H9 (cell line): ENCODE measurements at regions not wholly inside any gene's neighbourhood (a gene's known extent, or its start where the extent isn't known, plus 50 kb on each side); places are given as distances from the start of the nearest gene placed in this dataset.

Experiments used
- DNase-seq: peaks from one replicate; pipeline ENCODE4 v3.0.0-alpha.2; 2017
- H2AFZ ChIP-seq: one replicate; pipeline ENCODE4 v1.6.1; 2013; ENCODE audit warnings: mild to moderate bottlenecking, low read length, control low read depth, moderate library complexity
- H2AK5ac ChIP-seq: 2 replicates; pipeline ENCODE4 v1.6.1; 2013; ENCODE audit warnings: low read length, control low read depth, mixed read lengths; ENCODE audit not compliant: insufficient read length
- H2BK120ac ChIP-seq: one replicate; pipeline ENCODE4 v1.6.1; 2013; ENCODE audit warnings: low read depth, mild to moderate bottlenecking, low read length, control low read depth, inconsistent platforms; ENCODE audit not compliant: poor library complexity, severe bottlenecking
- H2BK12ac ChIP-seq: 2 replicates; pipeline ENCODE4 v1.6.1; 2013; ENCODE audit warnings: low read length, control low read depth, mixed read lengths, low read depth; ENCODE audit not compliant: insufficient read length
- H2BK15ac ChIP-seq: 2 replicates; pipeline ENCODE4 v1.6.1; 2013; ENCODE audit warnings: low read depth, low read length, control low read depth
- H2BK20ac ChIP-seq: one replicate; pipeline ENCODE4 v1.6.1; 2013; ENCODE audit warnings: low read depth, mild to moderate bottlenecking, low read length, control low read depth, inconsistent platforms; ENCODE audit not compliant: poor library complexity, severe bottlenecking
- H2BK5ac ChIP-seq: 2 replicates; pipeline ENCODE4 v1.6.1; 2013; ENCODE audit warnings: low read length, control low read depth, mixed read lengths; ENCODE audit not compliant: insufficient read length
- H3K14ac ChIP-seq: 2 replicates; pipeline ENCODE4 v1.6.1; 2013; ENCODE audit warnings: low read length, control low read depth; ENCODE audit not compliant: insufficient read depth
- H3K18ac ChIP-seq: 2 replicates; pipeline ENCODE4 v1.6.1; 2013; ENCODE audit warnings: low read depth, mild to moderate bottlenecking, mixed read lengths, low read length, control low read depth; ENCODE audit not compliant: insufficient read length
- H3K23ac ChIP-seq: 2 replicates; pipeline ENCODE4 v1.6.1; 2013; ENCODE audit warnings: low read length, control low read depth, mixed read lengths, low read depth; ENCODE audit not compliant: insufficient read length
- H3K23me2 ChIP-seq: 2 replicates; pipeline ENCODE4 v1.6.1; 2013; ENCODE audit warnings: low read depth, mild to moderate bottlenecking, mixed read lengths, low read length, control low read depth; ENCODE audit not compliant: insufficient read length, poor library complexity, severe bottlenecking
- H3K27ac ChIP-seq: 2 replicates; pipeline ENCODE4 v1.5.1; 2013; ENCODE audit warnings: low read length, control low read depth, mixed read lengths, low read depth; ENCODE audit not compliant: insufficient read length
- H3K27me3 ChIP-seq: 2 replicates; pipeline ENCODE4 v1.6.1; 2013; ENCODE audit warnings: low read length, control low read depth, inconsistent platforms; ENCODE audit not compliant: insufficient read depth
- H3K4ac ChIP-seq: 2 replicates; pipeline ENCODE4 v1.6.1; 2013; ENCODE audit warnings: low read depth, mild to moderate bottlenecking, control low read depth, inconsistent platforms, low read length, moderate library complexity
- H3K4me1 ChIP-seq: 2 replicates; pipeline ENCODE4 v1.6.1; 2013; ENCODE audit warnings: low read length, control low read depth, inconsistent platforms; ENCODE audit not compliant: insufficient read depth
- H3K4me2 ChIP-seq: 2 replicates; pipeline ENCODE4 v1.6.1; 2013; ENCODE audit warnings: low read length, control low read depth, mixed read lengths; ENCODE audit not compliant: insufficient read length, insufficient read depth
- H3K56ac ChIP-seq: 2 replicates; pipeline ENCODE4 v1.6.1; 2013; ENCODE audit warnings: low read depth, mild to moderate bottlenecking, mixed read lengths, low read length, control low read depth; ENCODE audit not compliant: insufficient read length
- H3K79me1 ChIP-seq: 2 replicates; pipeline ENCODE4 v1.6.1; 2013; ENCODE audit warnings: low read depth, mild to moderate bottlenecking, moderate library complexity, low read length, control low read depth, inconsistent platforms; ENCODE audit not compliant: insufficient read depth, poor library complexity, severe bottlenecking
- H3K79me2 ChIP-seq: 2 replicates; pipeline ENCODE4 v1.6.1; 2013; ENCODE audit warnings: low read length, control low read depth, inconsistent platforms; ENCODE audit not compliant: insufficient read depth
- H3K9ac ChIP-seq: 2 replicates; pipeline ENCODE4 v1.6.1; 2013; ENCODE audit warnings: low read length, control low read depth, mixed read lengths; ENCODE audit not compliant: insufficient read length; ENCODE audit errors: extremely low read depth
- H3K9me3 ChIP-seq: one replicate; pipeline ENCODE4 v1.6.1; 2013; ENCODE audit warnings: low read depth, low read length, inconsistent platforms; ENCODE audit not compliant: control insufficient read depth
- H3T11ph ChIP-seq: one replicate; pipeline ENCODE4 v1.6.1; 2013; ENCODE audit warnings: mild to moderate bottlenecking, low read length, control low read depth, inconsistent platforms
- H4K20me1 ChIP-seq: one replicate; pipeline ENCODE4 v1.6.1; 2013; ENCODE audit not compliant: control insufficient read depth, insufficient read length, insufficient read depth
- H4K5ac ChIP-seq: 2 replicates; pipeline ENCODE4 v1.6.1; 2013; ENCODE audit warnings: low read depth, mild to moderate bottlenecking, mixed read lengths, low read length, control low read depth; ENCODE audit not compliant: insufficient read length
- H4K8ac ChIP-seq: replicated peaks from 2 replicates; pipeline ENCODE4 v1.6.1; 2013; ENCODE audit warnings: low read length, control low read depth, mixed read lengths, low read depth; ENCODE audit not compliant: insufficient read length
- H4K91ac ChIP-seq: 2 replicates; pipeline ENCODE4 v1.6.1; 2013; ENCODE audit warnings: low read depth, mild to moderate bottlenecking, moderate library complexity, mixed read lengths, low read length, control low read depth; ENCODE audit not compliant: insufficient read length
- H3K27ac Mint-ChIP-seq, 3 experiments: 2 replicates in 2 of 3; 3 replicates in 1 of 3; pipeline ENCODE4 v1.8.0; 2020 to 2021; ENCODE audit warnings: mixed read lengths in 3 of 3, mild to moderate bottlenecking in 1 of 3, moderate library complexity in 1 of 3
- H3K27me3 Mint-ChIP-seq: 2 replicates; pipeline ENCODE4 v1.8.0; 2021; ENCODE audit warnings: low read depth, mild to moderate bottlenecking, moderate library complexity, mixed read lengths
- H3K36me3 Mint-ChIP-seq, 3 experiments: 2 replicates in 2 of 3; 3 replicates in 1 of 3; pipeline ENCODE4 v1.8.0; 2020 to 2021; ENCODE audit warnings: low read depth in 3 of 3, mixed read lengths in 3 of 3; ENCODE audit not compliant: insufficient read depth in 1 of 3
- H3K4me1 Mint-ChIP-seq, 2 experiments: 2 replicates each; pipeline ENCODE4 v1.8.0; 2020; ENCODE audit warnings: mixed read lengths in 2 of 2
- H3K4me3 Mint-ChIP-seq, 2 experiments: 2 replicates in 1 of 2; 3 replicates in 1 of 2; pipeline ENCODE4 v1.8.0; 2020 to 2021; ENCODE audit warnings: mild to moderate bottlenecking in 2 of 2, mixed read lengths in 2 of 2, moderate library complexity in 1 of 2
- H3K9me3 Mint-ChIP-seq, 2 experiments: 2 replicates in 1 of 2; 3 replicates in 1 of 2; pipeline ENCODE4 v1.8.0; 2020; ENCODE audit warnings: mild to moderate bottlenecking in 2 of 2, mixed read lengths in 2 of 2, moderate library complexity in 1 of 2
- TF ChIP-seq, protein P1 (sequence below): fragments of 200-600 bp; sonication (generic); conservative IDR thresholded peaks from 3 replicates; pipeline ENCODE4 v1.8.0; 2021; ENCODE audit warnings: antibody characterized with exemption, mild to moderate bottlenecking

DNA sequence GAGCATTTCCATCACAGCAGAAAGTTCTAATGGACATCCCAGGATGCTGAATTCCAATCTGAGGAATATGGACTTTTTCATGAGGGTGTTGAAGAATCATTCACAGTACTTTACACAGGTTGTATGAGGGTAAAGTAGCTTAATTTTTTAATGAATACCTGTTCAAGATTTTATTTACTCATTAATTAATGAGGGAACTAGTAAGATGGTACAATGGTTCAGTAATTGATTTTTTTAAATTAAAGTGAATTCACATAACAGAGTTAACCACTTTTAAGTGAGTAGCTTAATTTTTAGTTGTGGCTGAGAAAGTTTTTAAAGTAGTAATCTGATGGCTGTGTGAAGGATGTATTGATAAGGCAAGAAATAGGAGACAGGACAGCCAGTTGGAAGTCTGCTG is 266.5 kb downstream of the GFRA1 start:
- no peak overlapping the region for H3K56ac ChIP-seq
- no peaks in the 10 kb centered on the region for H3K27me3 ChIP-seq
- no peak overlapping the region for H2BK5ac ChIP-seq
- H3K9ac ChIP-seq: no peak overlapping the region
- peaks cover under 1% of the 10 kb centered on the region for H3K27me3 Mint-ChIP-seq
- H3K79me1 ChIP-seq: no peaks in the 10 kb centered on the region
- H3K4ac ChIP-seq: no peak overlapping the region
- H3K4me2 ChIP-seq: no peak overlapping the region
- no peak overlapping the region for H3T11ph ChIP-seq
- no peaks in the 10 kb centered on the region for H3K36me3 Mint-ChIP-seq
- no peak overlapping the region for H3K27ac ChIP-seq
- no peaks in the 10 kb centered on the region; a peak in 1 of 4 replicates for H3K4me1 Mint-ChIP-seq
- no peak overlapping the region for H3K23ac ChIP-seq
- no peaks in the 10 kb centered on the region for H3K79me2 ChIP-seq
- H4K20me1 ChIP-seq: no peaks in the 10 kb centered on the region
- H3K9me3 Mint-ChIP-seq: no peaks in the 10 kb centered on the region; a peak in 1 of 5 replicates
- TF ChIP-seq, protein P1, sequence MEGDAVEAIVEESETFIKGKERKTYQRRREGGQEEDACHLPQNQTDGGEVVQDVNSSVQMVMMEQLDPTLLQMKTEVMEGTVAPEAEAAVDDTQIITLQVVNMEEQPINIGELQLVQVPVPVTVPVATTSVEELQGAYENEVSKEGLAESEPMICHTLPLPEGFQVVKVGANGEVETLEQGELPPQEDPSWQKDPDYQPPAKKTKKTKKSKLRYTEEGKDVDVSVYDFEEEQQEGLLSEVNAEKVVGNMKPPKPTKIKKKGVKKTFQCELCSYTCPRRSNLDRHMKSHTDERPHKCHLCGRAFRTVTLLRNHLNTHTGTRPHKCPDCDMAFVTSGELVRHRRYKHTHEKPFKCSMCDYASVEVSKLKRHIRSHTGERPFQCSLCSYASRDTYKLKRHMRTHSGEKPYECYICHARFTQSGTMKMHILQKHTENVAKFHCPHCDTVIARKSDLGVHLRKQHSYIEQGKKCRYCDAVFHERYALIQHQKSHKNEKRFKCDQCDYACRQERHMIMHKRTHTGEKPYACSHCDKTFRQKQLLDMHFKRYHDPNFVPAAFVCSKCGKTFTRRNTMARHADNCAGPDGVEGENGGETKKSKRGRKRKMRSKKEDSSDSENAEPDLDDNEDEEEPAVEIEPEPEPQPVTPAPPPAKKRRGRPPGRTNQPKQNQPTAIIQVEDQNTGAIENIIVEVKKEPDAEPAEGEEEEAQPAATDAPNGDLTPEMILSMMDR: no peak
- H2AFZ ChIP-seq: no peak overlapping the region
- no peak overlapping the region for H4K5ac ChIP-seq
- H2BK20ac ChIP-seq: no peak overlapping the region
- no peak overlapping the region for H2BK12ac ChIP-seq
- H3K23me2 ChIP-seq: no peaks in the 10 kb centered on the region
- H4K8ac ChIP-seq: no peak overlapping the region
- no peak overlapping the region for H3K4me3 Mint-ChIP-seq
- no peak overlapping the region for H3K18ac ChIP-seq
- H3K27ac Mint-ChIP-seq: no peak overlapping the region
- no peak overlapping the region for H2BK15ac ChIP-seq
- H3K14ac ChIP-seq: no peak overlapping the region
- no peak overlapping the region for H2AK5ac ChIP-seq
- H3K4me1 ChIP-seq: 0 out of 2 replicates have a peak, but pooled peaks cover under 1% of the 10 kb centered on the region
- no peaks in the 10 kb centered on the region for H3K9me3 ChIP-seq
- no peak for DNase-seq
- H2BK120ac ChIP-seq: no peak overlapping the region
- no peak overlapping the region for H4K91ac ChIP-seq
